RPMI7951 (cell line): ENCODE measurements at regions not wholly inside any gene's neighbourhood (a gene's known extent, or its start where the extent isn't known, plus 50 kb on each side); places are given as distances from the start of the nearest gene placed in this dataset.

Experiments used
- DNase-seq: peaks from one replicate; pipeline ENCODE4 v3.0.0-alpha.2; 2012; ENCODE audit warnings: low read depth

GRCh38 chr20:50341880-50342637 is 151.4 kb downstream of the CEBPB start:
- no peak for DNase-seq

GRCh38 chr20:50342638-50343102 is 152.0 kb downstream of the CEBPB start:
- DNase-seq, result no peak

GRCh38 chr20:50343125-50343489 is 152.5 kb downstream of the CEBPB start:
- DNase-seq, result no peak

GRCh38 chr20:50343490-50344179 is 153.0 kb downstream of the CEBPB start:
- DNase-seq, result no peak

- no peak for DNase-seq
Measured at GRCh38 chr20:50344232-50345071, 153.8 kb downstream of the CEBPB start.

GRCh38 chr20:50345712-50346373 is 155.2 kb downstream of the CEBPB start:
- DNase-seq, result no peak

- peak; percentile 97 for DNase-seq
Measured at GRCh38 chr20:50346374-50347283, 156.0 kb downstream of the CEBPB start.

- DNase-seq, result no peak
Measured at GRCh38 chr20:50347284-50348063, 156.8 kb downstream of the CEBPB start.

- no peak for DNase-seq
Measured at GRCh38 chr20:50348096-50348495, 157.5 kb downstream of the CEBPB start.

GRCh38 chr20:50350510-50351249 is 159.5 kb upstream of the PTPN1 start:
- no peak for DNase-seq

GRCh38 chr20:50351541-50351940 is 158.6 kb upstream of the PTPN1 start:
- DNase-seq, result no peak

- DNase-seq, result no peak
Measured at GRCh38 chr20:50353289-50353961, 156.8 kb upstream of the PTPN1 start.

GRCh38 chr20:50354721-50355589 is 155.2 kb upstream of the PTPN1 start:
- DNase-seq, result no peak

GRCh38 chr20:50355590-50356524 is 154.3 kb upstream of the PTPN1 start:
- DNase-seq, result no peak

GRCh38 chr20:50356525-50356885 is 153.7 kb upstream of the PTPN1 start:
- no peak for DNase-seq

GRCh38 chr20:50356962-50357782 is 153.0 kb upstream of the PTPN1 start:
- no peak for DNase-seq
